ENCODE measurements at regions not wholly inside any gene's neighbourhood (a gene's known extent, or its start where the extent isn't known, plus 50 kb on each side); places are given as distances from the start of the nearest gene placed in this dataset.

DNA sequence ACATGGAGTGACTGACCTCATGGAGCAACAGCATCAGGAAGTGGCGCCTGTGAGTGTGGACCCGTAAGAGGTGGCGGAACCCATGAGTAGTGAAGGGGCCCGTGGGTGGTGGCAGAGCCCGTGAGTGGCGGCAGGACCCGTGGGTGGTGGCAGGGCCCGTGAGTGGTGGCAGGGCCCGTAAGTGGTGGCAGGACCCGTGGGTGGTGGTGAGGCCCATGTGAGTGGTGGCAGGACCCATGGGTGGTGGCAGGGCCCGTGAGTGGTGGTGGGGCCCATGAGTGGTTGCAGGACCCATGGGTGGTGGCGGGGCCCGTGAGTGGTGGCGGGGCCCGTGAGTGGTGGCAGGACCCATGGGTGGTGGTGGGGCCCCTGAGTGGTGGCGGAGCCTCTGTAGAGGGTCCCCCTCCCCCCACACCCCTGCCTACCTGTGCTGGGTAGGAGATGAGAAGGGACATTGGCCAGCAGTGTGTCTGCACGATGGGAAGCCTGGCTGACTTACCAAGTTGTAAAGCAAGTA lies 407.7 kb upstream of the SALL3 start:
- WGBS (ENCODE audit: low lambda C conversion rate) = 37% methylated on average over 11 of the region's 17 CpGs
- ATAC-seq (no peak), DNase-seq (ENCODE audit: low spot score) (no peak), FAIRE-seq (no peak)
- H3K27me3 ChIP-seq (ENCODE audit: control insufficient read depth in 1 of 2, insufficient read depth in 2 of 2, low read length in 2 of 2) = no peaks in the 10 kb centered on the region
- POLR2A ChIA-PET = no interaction called here
- no peaks in the 10 kb centered on the region for H4K20me1 ChIP-seq (ENCODE audit: insufficient read depth, low read length)
- no peak overlapping the region for H3K9ac ChIP-seq (ENCODE audit: insufficient read depth, low read depth, low read length)
- in situ Hi-C loops (cut with HindIII; ENCODE audit: extremely low pct_ligation_motif_present, low pct_unique_long_range_greater_than_20kb) = no loop called here
- no peaks in the 10 kb centered on the region for H3K79me2 ChIP-seq (ENCODE audit: insufficient read depth, low read length)
- H2AFZ ChIP-seq (ENCODE audit: low read length) = no peak overlapping the region
- peaks cover 40% of the 10 kb centered on the region for H3K9me3 ChIP-seq (ENCODE audit: low read length)
- intact Hi-C loops (cut with micrococcal nuclease; ENCODE audit: unreplicated experiment) = no loop called here
- H3K36me3 ChIP-seq (replicated peaks in 1 of 2; ENCODE audit: control insufficient read depth in 1 of 2, insufficient read depth in 2 of 2, low read length in 2 of 2) = no peaks in the 10 kb centered on the region
- no peak overlapping the region for H3K4me2 ChIP-seq (ENCODE audit: low read depth, low read length)
- H3K27ac ChIP-seq (ENCODE audit: extremely low read length, insufficient read depth, low read length) = no peak overlapping the region
- H3K4me3 ChIP-seq (replicated peaks in 1 of 3; ENCODE audit: insufficient read depth in 1 of 3, low read depth in 2 of 3, low read length in 3 of 3) = no peak overlapping the region
- CTCF ChIA-PET (ENCODE audit: low intra/inter-chr PET ratio, low total read pairs) = no interaction called here
- BruUV-seq (replicated peaks) = no TSS peak
- no peaks in the 10 kb centered on the region for H3K4me1 ChIP-seq (ENCODE audit: insufficient read depth, low read length)
- TF ChIP-seq SRSF9 (IDR thresholded peaks at IDR 0.05; ENCODE audit: borderline replicate concordance, insufficient read depth, low read depth, low read length, poor library complexity, severe bottlenecking) (no peak), NFE2 (CRISPR knock-in tag; IDR thresholded peaks at IDR 0.05) (no peak), FOXO1 (CRISPR knock-in tag; IDR thresholded peaks at IDR 0.05) (no peak)
- TF ChIP-seq, protein P1, sequence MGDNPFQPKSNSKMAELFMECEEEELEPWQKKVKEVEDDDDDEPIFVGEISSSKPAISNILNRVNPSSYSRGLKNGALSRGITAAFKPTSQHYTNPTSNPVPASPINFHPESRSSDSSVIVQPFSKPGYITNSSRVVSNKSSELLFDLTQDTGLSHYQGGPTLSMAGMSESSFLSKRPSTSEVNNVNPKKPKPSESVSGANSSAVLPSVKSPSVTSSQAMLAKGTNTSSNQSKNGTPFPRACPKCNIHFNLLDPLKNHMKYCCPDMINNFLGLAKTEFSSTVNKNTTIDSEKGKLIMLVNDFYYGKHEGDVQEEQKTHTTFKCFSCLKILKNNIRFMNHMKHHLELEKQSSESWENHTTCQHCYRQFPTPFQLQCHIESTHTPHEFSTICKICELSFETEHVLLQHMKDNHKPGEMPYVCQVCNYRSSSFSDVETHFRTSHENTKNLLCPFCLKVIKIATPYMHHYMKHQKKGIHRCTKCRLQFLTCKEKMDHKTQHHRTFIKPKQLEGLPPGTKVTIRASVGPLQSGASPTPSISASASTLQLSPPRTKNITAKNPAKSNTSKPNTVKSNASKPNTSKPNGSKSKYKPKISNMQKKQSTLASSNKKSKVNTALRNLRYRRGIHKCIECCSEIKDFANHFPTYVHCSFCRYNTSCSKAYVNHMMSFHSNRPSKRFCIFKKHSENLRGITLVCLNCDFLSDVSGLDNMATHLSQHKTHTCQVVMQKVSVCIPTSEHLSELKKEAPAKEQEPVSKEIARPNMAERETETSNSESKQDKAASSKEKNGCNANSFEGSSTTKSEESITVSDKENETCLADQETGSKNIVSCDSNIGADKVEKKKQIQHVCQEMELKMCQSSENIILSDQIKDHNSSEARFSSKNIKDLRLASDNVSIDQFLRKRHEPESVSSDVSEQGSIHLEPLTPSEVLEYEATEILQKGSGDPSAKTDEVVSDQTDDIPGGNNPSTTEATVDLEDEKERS (CRISPR knock-in tag; IDR thresholded peaks at IDR 0.05) = no peak
- TF ChIP-seq, protein P2, sequence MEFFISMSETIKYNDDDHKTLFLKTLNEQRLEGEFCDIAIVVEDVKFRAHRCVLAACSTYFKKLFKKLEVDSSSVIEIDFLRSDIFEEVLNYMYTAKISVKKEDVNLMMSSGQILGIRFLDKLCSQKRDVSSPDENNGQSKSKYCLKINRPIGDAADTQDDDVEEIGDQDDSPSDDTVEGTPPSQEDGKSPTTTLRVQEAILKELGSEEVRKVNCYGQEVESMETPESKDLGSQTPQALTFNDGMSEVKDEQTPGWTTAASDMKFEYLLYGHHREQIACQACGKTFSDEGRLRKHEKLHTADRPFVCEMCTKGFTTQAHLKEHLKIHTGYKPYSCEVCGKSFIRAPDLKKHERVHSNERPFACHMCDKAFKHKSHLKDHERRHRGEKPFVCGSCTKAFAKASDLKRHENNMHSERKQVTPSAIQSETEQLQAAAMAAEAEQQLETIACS (CRISPR knock-in tag; IDR thresholded peaks at IDR 0.05) = no peak
- TF ChIP-seq, protein P3, sequence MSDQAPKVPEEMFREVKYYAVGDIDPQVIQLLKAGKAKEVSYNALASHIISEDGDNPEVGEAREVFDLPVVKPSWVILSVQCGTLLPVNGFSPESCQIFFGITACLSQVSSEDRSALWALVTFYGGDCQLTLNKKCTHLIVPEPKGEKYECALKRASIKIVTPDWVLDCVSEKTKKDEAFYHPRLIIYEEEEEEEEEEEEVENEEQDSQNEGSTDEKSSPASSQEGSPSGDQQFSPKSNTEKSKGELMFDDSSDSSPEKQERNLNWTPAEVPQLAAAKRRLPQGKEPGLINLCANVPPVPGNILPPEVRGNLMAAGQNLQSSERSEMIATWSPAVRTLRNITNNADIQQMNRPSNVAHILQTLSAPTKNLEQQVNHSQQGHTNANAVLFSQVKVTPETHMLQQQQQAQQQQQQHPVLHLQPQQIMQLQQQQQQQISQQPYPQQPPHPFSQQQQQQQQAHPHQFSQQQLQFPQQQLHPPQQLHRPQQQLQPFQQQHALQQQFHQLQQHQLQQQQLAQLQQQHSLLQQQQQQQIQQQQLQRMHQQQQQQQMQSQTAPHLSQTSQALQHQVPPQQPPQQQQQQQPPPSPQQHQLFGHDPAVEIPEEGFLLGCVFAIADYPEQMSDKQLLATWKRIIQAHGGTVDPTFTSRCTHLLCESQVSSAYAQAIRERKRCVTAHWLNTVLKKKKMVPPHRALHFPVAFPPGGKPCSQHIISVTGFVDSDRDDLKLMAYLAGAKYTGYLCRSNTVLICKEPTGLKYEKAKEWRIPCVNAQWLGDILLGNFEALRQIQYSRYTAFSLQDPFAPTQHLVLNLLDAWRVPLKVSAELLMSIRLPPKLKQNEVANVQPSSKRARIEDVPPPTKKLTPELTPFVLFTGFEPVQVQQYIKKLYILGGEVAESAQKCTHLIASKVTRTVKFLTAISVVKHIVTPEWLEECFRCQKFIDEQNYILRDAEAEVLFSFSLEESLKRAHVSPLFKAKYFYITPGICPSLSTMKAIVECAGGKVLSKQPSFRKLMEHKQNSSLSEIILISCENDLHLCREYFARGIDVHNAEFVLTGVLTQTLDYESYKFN (CRISPR knock-in tag; conservative IDR thresholded peaks at IDR 0.05) = no peak
- TF ChIP-seq, protein P4, sequence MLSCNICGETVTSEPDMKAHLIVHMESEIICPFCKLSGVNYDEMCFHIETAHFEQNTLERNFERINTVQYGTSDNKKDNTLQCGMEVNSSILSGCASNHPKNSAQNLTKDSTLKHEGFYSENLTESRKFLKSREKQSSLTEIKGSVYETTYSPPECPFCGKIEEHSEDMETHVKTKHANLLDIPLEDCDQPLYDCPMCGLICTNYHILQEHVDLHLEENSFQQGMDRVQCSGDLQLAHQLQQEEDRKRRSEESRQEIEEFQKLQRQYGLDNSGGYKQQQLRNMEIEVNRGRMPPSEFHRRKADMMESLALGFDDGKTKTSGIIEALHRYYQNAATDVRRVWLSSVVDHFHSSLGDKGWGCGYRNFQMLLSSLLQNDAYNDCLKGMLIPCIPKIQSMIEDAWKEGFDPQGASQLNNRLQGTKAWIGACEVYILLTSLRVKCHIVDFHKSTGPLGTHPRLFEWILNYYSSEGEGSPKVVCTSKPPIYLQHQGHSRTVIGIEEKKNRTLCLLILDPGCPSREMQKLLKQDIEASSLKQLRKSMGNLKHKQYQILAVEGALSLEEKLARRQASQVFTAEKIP (CRISPR knock-in tag; IDR thresholded peaks at IDR 0.05; ENCODE audit: borderline replicate concordance) = no peak

All from HepG2 (cell line).